ENCODE measurements at regions not wholly inside any gene's neighbourhood (a gene's known extent, or its start where the extent isn't known, plus 50 kb on each side); places are given as distances from the start of the nearest gene placed in this dataset.

DNA sequence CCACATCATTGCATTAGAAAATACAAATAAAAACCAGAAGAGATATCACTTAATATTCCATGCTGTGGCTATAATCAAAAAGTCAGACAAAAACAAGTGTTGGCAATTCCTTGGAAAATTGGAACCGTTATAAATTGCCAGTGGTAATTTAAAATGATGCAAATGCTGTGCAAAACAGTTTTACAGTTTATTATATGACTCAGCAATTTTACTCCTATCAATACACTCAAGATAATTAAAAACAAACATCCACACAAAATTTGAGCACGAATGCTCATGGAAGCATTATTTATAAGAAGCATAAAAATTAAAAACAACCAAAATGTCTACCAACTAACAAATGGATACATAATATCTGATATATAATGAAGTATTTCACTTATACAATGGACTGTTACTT, 728.8 kb downstream of the CBLN2 start:
- TF ChIP-seq POLR2A (IDR thresholded peaks at IDR 0.05; ENCODE audit: borderline replicate concordance, extremely low read depth, insufficient read depth, insufficient read length) (no peak), ZNF274 (IDR thresholded peaks at IDR 0.05; ENCODE audit: low read depth, low read length) (no peak), SIN3A (IDR thresholded peaks at IDR 0.05; ENCODE audit: low read depth) (no peak)
- TF ChIP-seq, protein P1, sequence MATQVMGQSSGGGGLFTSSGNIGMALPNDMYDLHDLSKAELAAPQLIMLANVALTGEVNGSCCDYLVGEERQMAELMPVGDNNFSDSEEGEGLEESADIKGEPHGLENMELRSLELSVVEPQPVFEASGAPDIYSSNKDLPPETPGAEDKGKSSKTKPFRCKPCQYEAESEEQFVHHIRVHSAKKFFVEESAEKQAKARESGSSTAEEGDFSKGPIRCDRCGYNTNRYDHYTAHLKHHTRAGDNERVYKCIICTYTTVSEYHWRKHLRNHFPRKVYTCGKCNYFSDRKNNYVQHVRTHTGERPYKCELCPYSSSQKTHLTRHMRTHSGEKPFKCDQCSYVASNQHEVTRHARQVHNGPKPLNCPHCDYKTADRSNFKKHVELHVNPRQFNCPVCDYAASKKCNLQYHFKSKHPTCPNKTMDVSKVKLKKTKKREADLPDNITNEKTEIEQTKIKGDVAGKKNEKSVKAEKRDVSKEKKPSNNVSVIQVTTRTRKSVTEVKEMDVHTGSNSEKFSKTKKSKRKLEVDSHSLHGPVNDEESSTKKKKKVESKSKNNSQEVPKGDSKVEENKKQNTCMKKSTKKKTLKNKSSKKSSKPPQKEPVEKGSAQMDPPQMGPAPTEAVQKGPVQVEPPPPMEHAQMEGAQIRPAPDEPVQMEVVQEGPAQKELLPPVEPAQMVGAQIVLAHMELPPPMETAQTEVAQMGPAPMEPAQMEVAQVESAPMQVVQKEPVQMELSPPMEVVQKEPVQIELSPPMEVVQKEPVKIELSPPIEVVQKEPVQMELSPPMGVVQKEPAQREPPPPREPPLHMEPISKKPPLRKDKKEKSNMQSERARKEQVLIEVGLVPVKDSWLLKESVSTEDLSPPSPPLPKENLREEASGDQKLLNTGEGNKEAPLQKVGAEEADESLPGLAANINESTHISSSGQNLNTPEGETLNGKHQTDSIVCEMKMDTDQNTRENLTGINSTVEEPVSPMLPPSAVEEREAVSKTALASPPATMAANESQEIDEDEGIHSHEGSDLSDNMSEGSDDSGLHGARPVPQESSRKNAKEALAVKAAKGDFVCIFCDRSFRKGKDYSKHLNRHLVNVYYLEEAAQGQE (IDR thresholded peaks at IDR 0.05; ENCODE audit: low read depth): no peak
- TF ChIP-seq, protein P2, sequence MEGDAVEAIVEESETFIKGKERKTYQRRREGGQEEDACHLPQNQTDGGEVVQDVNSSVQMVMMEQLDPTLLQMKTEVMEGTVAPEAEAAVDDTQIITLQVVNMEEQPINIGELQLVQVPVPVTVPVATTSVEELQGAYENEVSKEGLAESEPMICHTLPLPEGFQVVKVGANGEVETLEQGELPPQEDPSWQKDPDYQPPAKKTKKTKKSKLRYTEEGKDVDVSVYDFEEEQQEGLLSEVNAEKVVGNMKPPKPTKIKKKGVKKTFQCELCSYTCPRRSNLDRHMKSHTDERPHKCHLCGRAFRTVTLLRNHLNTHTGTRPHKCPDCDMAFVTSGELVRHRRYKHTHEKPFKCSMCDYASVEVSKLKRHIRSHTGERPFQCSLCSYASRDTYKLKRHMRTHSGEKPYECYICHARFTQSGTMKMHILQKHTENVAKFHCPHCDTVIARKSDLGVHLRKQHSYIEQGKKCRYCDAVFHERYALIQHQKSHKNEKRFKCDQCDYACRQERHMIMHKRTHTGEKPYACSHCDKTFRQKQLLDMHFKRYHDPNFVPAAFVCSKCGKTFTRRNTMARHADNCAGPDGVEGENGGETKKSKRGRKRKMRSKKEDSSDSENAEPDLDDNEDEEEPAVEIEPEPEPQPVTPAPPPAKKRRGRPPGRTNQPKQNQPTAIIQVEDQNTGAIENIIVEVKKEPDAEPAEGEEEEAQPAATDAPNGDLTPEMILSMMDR (IDR thresholded peaks at IDR 0.05 in 2 of 3, conservative IDR thresholded peaks at IDR 0.05 in 1 of 3; ENCODE audit: borderline replicate concordance in 1 of 3, insufficient read depth in 1 of 3, low read depth in 2 of 3, low read length in 2 of 3): no peak

All from HCT116 (cell line).